COLO668 (cell line): ENCODE measurements at regions not wholly inside any gene's neighbourhood (a gene's known extent, or its start where the extent isn't known, plus 50 kb on each side); places are given as distances from the start of the nearest gene placed in this dataset.
"Not testable (repeated sequence)": the region's sequence is repeated elsewhere in the genome, so short reads cannot be mapped to it uniquely, and the experiment has no call there.

Source experiments
- DNase-seq: peaks from one replicate; lab custom pipeline; 2025; ENCODE audit not compliant: unreplicated experiment; lab: John Stamatoyannopoulos, UW

DNA sequence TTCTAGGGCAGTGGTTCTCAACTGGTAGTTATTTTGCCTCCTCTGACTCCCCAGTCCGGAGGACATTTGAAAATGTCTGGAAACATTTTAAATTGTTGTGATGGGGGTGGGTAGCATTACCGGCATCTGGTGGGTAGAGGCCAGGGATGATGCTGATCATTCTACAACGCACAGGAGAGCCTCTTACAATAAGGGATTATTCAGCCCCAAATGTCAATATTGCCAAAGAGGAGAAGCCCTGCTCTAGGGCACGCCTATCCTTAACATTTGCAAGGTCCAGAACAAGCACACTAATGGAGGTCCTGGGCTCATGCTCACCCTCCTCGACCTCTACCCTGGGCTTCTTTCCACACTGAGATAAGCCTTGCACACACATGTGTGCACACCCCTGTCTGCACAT is 106.4 kb downstream of the MINAR1 start:
- no peak for DNase-seq

- no peak for DNase-seq
Observed at GRCh38 chr15:79539401-79539800, 107.3 kb downstream of the MINAR1 start.

GRCh38 chr15:79540551-79540950 is 108.4 kb downstream of the MINAR1 start:
- DNase-seq: no peak

- DNase-seq: no peak
Observed at GRCh38 chr15:79541196-79541595, 109.1 kb downstream of the MINAR1 start.

GRCh38 chr15:79543097-79543496 is 111.0 kb downstream of the MINAR1 start:
- DNase-seq: no peak

- DNase-seq: no peak
Observed at GRCh38 chr15:79549196-79549595, 117.1 kb downstream of the MINAR1 start.

DNA sequence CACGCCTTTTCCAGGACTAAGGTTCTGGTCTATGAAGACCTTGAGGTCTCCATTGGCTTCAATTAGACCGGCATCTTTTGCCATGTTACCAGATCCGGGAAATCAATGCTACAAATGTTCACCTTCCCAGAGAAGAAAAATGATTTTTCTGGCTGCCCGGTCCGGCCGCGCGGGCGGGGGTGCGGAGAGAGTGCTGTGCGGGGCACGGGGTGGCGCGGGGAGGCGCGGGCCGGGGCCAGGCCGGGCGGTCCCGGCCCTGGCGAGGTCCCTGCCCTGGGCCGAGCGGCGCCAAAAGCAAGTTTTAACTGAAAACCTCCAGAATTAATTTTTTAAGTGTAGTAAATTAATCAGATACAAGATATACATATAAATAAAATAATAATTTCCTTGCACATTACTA is 128.2 kb downstream of the MINAR1 start:
- DNase-seq: no peak

DNA sequence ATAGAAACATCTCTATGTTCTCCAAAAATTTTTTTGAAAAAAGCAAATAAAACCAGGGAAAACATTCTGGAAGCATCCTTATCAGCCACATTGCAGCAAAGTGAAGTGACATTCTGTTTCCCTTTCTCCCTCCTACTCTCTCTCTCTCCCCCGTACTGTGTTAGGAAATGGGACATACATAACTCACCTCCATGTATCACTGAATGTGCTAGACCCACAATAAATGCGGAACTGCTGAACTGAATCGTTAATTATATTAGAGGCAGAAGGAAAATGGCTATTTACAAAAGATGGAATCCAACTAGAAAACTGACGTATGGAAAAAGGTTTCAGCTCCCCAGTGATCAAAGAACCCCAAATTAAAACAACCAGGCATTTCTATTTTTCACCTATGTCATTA is 129.8 kb downstream of the MINAR1 start:
- DNase-seq: no peak

DNA sequence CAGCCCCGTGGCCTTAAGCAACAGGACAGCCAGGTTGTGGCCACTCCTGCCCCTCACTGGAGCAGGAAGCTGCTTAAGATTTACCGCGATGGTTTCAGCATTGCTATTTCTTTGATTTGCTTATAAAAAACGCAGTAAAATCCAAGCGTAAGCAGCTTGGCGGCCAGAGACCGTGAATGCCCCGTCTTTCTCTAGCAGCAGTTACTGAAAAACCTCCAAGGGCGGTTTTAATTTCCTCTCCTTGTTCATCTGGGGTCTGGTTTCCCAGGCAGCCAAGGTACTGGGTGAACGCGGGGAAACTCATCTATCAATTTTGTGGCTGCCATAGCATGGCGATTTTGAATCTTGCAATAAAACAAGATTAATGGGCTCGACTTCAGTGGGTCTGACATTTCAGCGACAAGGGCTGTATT is 130.3 kb downstream of the MINAR1 start:
- DNase-seq: no peak

DNA sequence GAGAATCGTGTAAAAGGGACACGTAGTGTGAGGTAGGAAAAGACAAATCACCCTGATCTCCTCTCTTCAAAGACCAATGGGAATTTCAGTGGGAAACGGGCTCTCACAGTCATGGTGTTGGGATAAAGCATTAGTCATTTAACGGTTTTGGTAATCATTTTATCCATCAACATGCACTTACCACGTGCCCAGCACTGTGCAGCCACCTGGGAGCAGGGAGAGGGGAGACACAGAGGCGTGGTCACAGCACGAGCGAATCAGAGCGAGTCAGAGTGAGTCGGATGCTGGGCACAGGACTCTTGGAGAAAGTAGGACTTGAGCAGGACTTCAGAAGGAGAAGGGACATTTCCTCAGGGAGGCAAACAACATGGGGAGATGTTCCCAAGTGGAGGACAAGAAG is 130.8 kb downstream of the MINAR1 start:
- no peak for DNase-seq

DNA sequence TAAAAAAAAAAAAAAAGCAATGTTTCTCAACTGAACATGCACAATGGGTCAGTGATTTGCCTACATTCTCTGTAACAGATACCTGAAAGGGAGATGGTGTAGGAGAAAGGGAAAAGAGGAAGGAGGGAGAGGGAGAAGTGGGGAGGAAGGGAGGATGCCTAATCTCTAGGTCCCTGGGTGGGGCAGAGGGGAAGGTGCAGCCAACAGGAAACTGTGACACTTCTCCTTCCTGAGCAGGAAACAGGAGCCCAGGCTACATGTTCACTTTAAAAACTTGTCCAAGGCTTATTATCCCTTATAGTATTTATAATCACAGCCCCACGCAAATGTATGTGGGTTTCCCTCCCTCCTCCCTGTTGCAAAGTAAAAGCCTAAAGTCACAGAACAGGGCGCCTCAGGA is 137.9 kb downstream of the MINAR1 start:
- DNase-seq: no peak

- DNase-seq: no peak
Observed at GRCh38 chr15:79572691-79573404, 140.7 kb downstream of the MINAR1 start.

DNA sequence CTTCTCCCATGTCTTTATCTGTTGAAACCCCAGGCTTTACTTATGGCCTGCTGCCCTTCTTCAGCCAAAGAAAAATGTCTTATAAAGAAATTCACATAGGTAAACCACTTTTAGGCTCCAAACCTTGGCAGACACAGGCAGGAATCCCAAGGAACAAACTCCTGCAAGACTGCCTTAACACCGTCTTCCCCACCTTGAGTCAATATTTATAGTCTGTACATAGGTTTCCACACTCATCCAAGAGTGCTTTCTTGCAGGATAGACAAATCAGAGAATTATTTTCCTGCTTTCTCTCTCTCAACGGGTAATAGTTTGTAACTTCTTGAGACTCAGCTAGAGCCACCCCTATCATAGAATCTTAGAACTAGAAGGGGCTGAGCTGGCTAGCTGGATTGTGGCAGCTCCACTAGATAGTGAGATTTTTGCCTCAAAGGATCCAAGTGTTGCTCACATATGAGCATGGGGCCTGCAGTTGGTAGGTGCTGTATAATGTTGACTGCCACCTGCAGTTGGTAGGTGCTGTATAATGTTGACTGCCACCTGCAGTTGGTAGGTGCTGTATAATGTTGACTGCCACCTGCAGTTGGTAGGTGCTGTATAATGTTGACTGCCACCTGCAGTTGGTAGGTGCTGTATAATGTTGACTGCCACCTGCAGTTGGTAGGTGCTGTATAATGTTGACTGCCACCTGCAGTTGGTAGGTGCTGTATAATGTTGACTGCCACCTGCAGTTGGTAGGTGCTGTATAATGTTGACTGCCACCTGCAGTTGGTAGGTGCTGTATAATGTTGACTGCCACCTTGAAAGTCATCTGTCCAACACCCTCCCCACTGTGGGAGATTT is 142.5 kb downstream of the MINAR1 start:
- not testable (repeated sequence) for DNase-seq

GRCh38 chr15:79582650-79583049 is 150.5 kb downstream of the MINAR1 start:
- no peak for DNase-seq

- DNase-seq: no peak
Observed at GRCh38 chr15:79592126-79592525, 160.0 kb downstream of the MINAR1 start.

DNA sequence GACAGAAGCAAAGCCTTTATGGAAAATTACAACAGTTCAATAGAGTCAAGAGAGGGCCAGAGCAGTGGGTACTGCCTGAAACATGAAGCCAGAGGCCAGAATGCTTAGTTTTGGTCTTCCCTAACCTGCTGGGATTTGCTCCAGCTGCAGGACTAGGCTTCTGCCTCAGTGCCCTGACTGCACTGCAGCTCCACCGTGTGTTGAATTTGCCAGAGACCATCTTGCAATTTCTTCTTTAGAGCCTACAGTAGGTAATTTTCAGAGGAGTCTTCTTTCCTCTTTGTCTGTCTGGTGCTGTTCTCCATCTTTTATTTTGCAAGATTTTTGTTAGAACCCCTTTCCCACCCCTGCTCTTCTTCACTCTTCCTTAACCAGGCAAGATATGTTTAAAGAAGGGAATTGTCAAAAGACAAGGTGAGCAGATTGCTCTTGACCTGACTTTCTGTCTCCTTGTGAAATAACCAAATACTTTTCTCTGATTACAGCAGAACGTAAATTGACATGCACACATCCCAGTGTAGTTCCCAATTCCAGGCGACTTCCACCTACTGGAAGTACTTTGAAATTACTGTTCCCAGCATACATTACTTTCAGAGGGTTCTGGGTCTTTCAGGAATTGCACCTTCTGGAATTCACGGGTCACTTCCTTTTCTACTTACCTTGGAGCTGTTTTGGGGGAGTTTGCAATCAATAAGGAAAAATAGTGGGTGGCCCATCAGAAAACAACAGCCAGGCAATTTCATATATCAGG is 161.2 kb downstream of the MINAR1 start:
- no peak for DNase-seq

GRCh38 chr15:79595306-79595705 is 163.2 kb downstream of the MINAR1 start:
- DNase-seq: no peak

DNA sequence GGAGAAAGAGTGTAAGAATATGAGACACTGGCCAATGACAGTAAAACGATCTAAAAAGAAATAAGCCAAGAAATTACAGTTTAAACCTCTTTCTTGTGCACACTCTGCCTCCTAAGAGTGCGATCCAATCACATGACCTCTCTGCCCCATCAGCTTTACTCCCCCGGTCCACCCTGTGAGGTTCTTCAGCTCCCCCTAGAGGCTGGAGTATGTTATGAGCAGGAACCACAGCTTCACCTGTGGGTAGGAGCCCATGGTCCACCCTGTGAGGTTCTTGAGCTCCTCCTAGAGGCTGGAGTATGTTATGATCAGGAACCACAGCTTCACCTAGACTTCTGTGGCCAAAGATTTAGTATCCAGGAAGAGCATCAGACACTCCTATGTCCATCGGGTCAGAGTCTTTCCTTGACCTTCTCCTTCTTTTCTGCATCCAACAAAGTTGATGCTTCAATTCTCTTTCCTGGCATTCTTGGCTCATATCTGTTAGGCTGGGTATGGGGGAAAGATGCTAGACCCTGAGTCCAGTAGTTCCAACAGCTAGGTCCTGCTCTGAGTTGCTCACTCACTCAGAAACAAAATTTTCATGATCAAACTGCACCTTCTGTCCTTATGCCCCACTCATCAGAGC is 164.0 kb downstream of the MINAR1 start:
- peak; percentile 65 for DNase-seq

DNA sequence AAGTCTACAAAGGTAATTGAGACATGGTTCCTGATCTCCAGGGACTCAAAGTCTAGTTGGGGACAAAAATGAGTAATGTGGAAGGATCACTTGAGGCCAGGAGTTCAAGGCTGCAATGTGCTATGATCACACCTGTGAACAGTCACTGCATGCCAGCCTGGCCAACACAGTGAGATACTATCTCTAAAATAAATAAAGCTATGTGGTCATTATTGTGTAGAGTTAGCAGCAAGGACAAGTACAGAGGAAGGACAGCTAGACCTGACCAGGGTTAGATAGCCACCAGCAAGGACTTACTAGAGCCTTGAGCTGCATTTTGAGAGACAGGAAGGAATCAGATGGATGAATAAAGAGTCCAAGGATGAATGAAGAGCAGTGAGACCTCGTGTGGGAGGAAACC is 166.5 kb downstream of the MINAR1 start:
- DNase-seq: no peak

- DNase-seq: no peak
Observed at GRCh38 chr15:79601405-79602086, 169.4 kb downstream of the MINAR1 start.

DNA sequence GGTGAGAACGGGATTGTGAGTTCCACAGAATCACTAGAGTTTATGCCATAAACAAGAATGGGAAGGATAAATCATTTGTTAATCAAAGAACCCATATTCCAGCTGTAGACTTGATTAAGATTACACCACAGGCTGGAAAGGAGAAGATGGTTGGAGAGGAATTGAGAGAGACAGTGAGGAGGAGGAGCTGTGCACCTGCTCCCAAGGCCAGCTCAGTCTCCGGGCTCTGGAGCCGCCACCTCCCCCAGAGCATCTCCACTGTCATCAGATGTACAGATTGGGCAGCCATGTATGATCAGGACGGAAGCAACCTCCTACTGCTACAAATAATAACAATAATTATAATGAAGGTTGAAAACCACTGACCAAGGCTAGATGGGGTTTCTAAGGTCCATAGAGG is 170.0 kb downstream of the MINAR1 start:
- DNase-seq: no peak
